ENCODE measurements at regions not wholly inside any gene's neighbourhood (a gene's known extent, or its start where the extent isn't known, plus 50 kb on each side); places are given as distances from the start of the nearest gene placed in this dataset.

GRCh38 chr9:79357194-79357593 lies 214.6 kb upstream of the TLE4 start:
- no peak overlapping the region for H3K9ac ChIP-seq
- no peaks in the 10 kb centered on the region for H3K36me3 ChIP-seq (ENCODE audit: control insufficient read depth, insufficient read depth, low read length)
- no peak overlapping the region for H2AFZ ChIP-seq
- no peak overlapping the region for H3K27ac ChIP-seq
- no peaks in the 10 kb centered on the region for H3K9me3 ChIP-seq (ENCODE audit: control insufficient read depth, low read length)
- H3K4me3 ChIP-seq (ENCODE audit: low read depth, low read length) = no peak overlapping the region
- no peaks in the 10 kb centered on the region for H3K79me2 ChIP-seq
- no peaks in the 10 kb centered on the region for H3K4me1 ChIP-seq
- TF ChIP-seq CTCF (IDR thresholded peaks at IDR 0.05) = no peak
- H3K27me3 ChIP-seq (ENCODE audit: control insufficient read depth, insufficient read depth, low read length) = no peaks in the 10 kb centered on the region
- no peak overlapping the region for H3K4me2 ChIP-seq (ENCODE audit: low read length)

GRCh38 chr9:79357616-79358015 lies 214.1 kb upstream of the TLE4 start:
- Histone ChIP-seq H2AFZ (no peak overlapping the region), H3K36me3 (ENCODE audit: control insufficient read depth, insufficient read depth, low read length) (no peaks in the 10 kb centered on the region), H3K27ac (no peak overlapping the region), H3K79me2 (no peaks in the 10 kb centered on the region), H3K4me3 (ENCODE audit: low read depth, low read length) (no peak overlapping the region), H3K9me3 (ENCODE audit: control insufficient read depth, low read length) (no peaks in the 10 kb centered on the region), H3K9ac (no peak overlapping the region), H3K27me3 (ENCODE audit: control insufficient read depth, insufficient read depth, low read length) (no peaks in the 10 kb centered on the region), H3K4me2 (ENCODE audit: low read length) (peak overlapping the region; percentile 4), H3K4me1 (no peaks in the 10 kb centered on the region)
- no peak for TF ChIP-seq CTCF (IDR thresholded peaks at IDR 0.05)

GRCh38 chr9:79360387-79361347 lies 211.1 kb upstream of the TLE4 start:
- no peak overlapping the region for H2AFZ ChIP-seq
- H3K36me3 ChIP-seq (ENCODE audit: control insufficient read depth, insufficient read depth, low read length) = no peaks in the 10 kb centered on the region
- no peaks in the 10 kb centered on the region for H3K27me3 ChIP-seq (ENCODE audit: control insufficient read depth, insufficient read depth, low read length)
- no peak overlapping the region for H3K9ac ChIP-seq
- H3K4me3 ChIP-seq (ENCODE audit: low read depth, low read length) = no peak overlapping the region
- no peak overlapping the region for H3K27ac ChIP-seq
- no peaks in the 10 kb centered on the region for H3K4me1 ChIP-seq
- no peak overlapping the region for H3K4me2 ChIP-seq (ENCODE audit: low read length)
- no peak for TF ChIP-seq CTCF (IDR thresholded peaks at IDR 0.05)
- no peaks in the 10 kb centered on the region for H3K79me2 ChIP-seq
- no peaks in the 10 kb centered on the region for H3K9me3 ChIP-seq (ENCODE audit: control insufficient read depth, low read length)

- H3K4me1 ChIP-seq = no peaks in the 10 kb centered on the region
- no peak overlapping the region for H2AFZ ChIP-seq
- H3K36me3 ChIP-seq (ENCODE audit: control insufficient read depth, insufficient read depth, low read length) = no peaks in the 10 kb centered on the region
- no peaks in the 10 kb centered on the region for H3K9me3 ChIP-seq (ENCODE audit: control insufficient read depth, low read length)
- no peak for TF ChIP-seq CTCF (IDR thresholded peaks at IDR 0.05)
- H3K4me2 ChIP-seq (ENCODE audit: low read length) = no peak overlapping the region
- H3K4me3 ChIP-seq (ENCODE audit: low read depth, low read length) = no peak overlapping the region
- no peaks in the 10 kb centered on the region for H3K79me2 ChIP-seq
- no peak overlapping the region for H3K27ac ChIP-seq
- H3K27me3 ChIP-seq (ENCODE audit: control insufficient read depth, insufficient read depth, low read length) = no peaks in the 10 kb centered on the region
- no peak overlapping the region for H3K9ac ChIP-seq
These were observed 209.4 kb upstream of the TLE4 start for GRCh38 chr9:79362100-79363081.
